Fibroblast of peridontal ligament (primary cell): ENCODE measurements at regions not wholly inside any gene's neighbourhood (a gene's known extent, or its start where the extent isn't known, plus 50 kb on each side); places are given as distances from the start of the nearest gene placed in this dataset.

Experiments
- DNase-seq: peaks from one replicate; pipeline ENCODE4 v3.0.0-alpha.2; 2010; ENCODE audit errors: extremely low read depth

GRCh38 chr18:29549759-29550158 lies 1372.8 kb upstream of the CDH2 start:
- DNase-seq = no peak

GRCh38 chr18:29547626-29548025 lies 1370.7 kb upstream of the CDH2 start:
- no peak for DNase-seq

- DNase-seq = no peak
These were observed 1363.6 kb upstream of the CDH2 start for GRCh38 chr18:29540548-29540947.

- DNase-seq = no peak
These were observed 1354.8 kb upstream of the CDH2 start for GRCh38 chr18:29531746-29532145.

GRCh38 chr18:29523371-29523770 lies 1346.4 kb upstream of the CDH2 start:
- DNase-seq = no peak

GRCh38 chr18:29512761-29513160 lies 1335.8 kb upstream of the CDH2 start:
- no peak for DNase-seq

- DNase-seq = no peak
These were observed 1335.3 kb upstream of the CDH2 start for GRCh38 chr18:29512203-29512602.

GRCh38 chr18:29501952-29502351 lies 1325.0 kb upstream of the CDH2 start:
- DNase-seq = peak; percentile 66

- peak; percentile 35 for DNase-seq
These were observed 1319.3 kb upstream of the CDH2 start for GRCh38 chr18:29496152-29496680.

- DNase-seq = no peak
These were observed 1317.4 kb upstream of the CDH2 start for GRCh38 chr18:29494371-29494770.

- DNase-seq = no peak
These were observed 1315.0 kb upstream of the CDH2 start for GRCh38 chr18:29491907-29492306.

- DNase-seq = peak; percentile 27
These were observed 1311.7 kb upstream of the CDH2 start for GRCh38 chr18:29488617-29489016.

- DNase-seq = no peak
These were observed 1288.6 kb upstream of the CDH2 start for GRCh38 chr18:29465526-29465925.

- DNase-seq = no peak
These were observed 1283.0 kb upstream of the CDH2 start for GRCh38 chr18:29459972-29460371.

- DNase-seq = no peak
These were observed 1280.5 kb upstream of the CDH2 start for GRCh38 chr18:29457316-29457889.

- peak; percentile 4 for DNase-seq
These were observed 1272.5 kb upstream of the CDH2 start for GRCh38 chr18:29449424-29449823.

GRCh38 chr18:29439398-29439797 lies 1262.5 kb upstream of the CDH2 start:
- no peak for DNase-seq

- no peak for DNase-seq
These were observed 1259.5 kb upstream of the CDH2 start for GRCh38 chr18:29436459-29436858.

- no peak for DNase-seq
These were observed 1257.7 kb upstream of the CDH2 start for GRCh38 chr18:29434650-29435049.

- no peak for DNase-seq
These were observed 1253.5 kb upstream of the CDH2 start for GRCh38 chr18:29430416-29430815.

- DNase-seq = peak; percentile 24
These were observed 1241.2 kb upstream of the CDH2 start for GRCh38 chr18:29418136-29418535.

GRCh38 chr18:29406996-29407395 lies 1230.1 kb upstream of the CDH2 start:
- no peak for DNase-seq

- DNase-seq = no peak
These were observed 1220.6 kb upstream of the CDH2 start for GRCh38 chr18:29397536-29397935.
